Lower lobe of right lung (tissue), 2 donors: ENCODE measurements at regions not wholly inside any gene's neighbourhood (a gene's known extent, or its start where the extent isn't known, plus 50 kb on each side); places are given as distances from the start of the nearest gene placed in this dataset.

ENCODE experiments used
- ATAC-seq, 2 donors: fragments of 200-7000 bp; cut with Tn5 transposase; one replicate each; pipeline ENCODE4 v1.9.1; 2020 to 2022; ENCODE audit warnings: mild to moderate bottlenecking in 2 of 2, moderate library complexity in 2 of 2
- DNase-seq: peaks from one replicate; pipeline ENCODE4 v3.0.0-alpha.2; 2020
- H3K27ac ChIP-seq: fragments of 200-600 bp; one replicate; pipeline ENCODE4 v1.8.0; 2022
- H3K27me3 ChIP-seq: fragments of 200-600 bp; one replicate; pipeline ENCODE4 v1.8.0; 2022; ENCODE audit warnings: low read depth
- H3K36me3 ChIP-seq: fragments of 200-600 bp; one replicate; pipeline ENCODE4 v1.8.0; 2022; ENCODE audit warnings: mild to moderate bottlenecking
- H3K4me1 ChIP-seq: fragments of 200-600 bp; one replicate; pipeline ENCODE4 v1.8.0; 2022
- H3K4me3 ChIP-seq: fragments of 200-600 bp; one replicate; pipeline ENCODE4 v1.8.0; 2022; ENCODE audit warnings: mild to moderate bottlenecking
- H3K9me3 ChIP-seq: fragments of 200-600 bp; one replicate; pipeline ENCODE4 v1.8.0; 2022
- CTCF ChIP-seq: fragments of 200-600 bp; IDR thresholded peaks from one replicate; pipeline ENCODE4 v1.8.0; 2022; ENCODE audit warnings: antibody characterized with exemption, mild to moderate bottlenecking
- intact Hi-C: fragments of 100-400 bp; cut with DNase I; formaldehyde crosslinking; loops from one replicate; pipeline ENCODE4 v1.11.0; 2022
- donor health status: DM: no; HTN: yes; CAD: no; lungs with severe emphysema.

DNA sequence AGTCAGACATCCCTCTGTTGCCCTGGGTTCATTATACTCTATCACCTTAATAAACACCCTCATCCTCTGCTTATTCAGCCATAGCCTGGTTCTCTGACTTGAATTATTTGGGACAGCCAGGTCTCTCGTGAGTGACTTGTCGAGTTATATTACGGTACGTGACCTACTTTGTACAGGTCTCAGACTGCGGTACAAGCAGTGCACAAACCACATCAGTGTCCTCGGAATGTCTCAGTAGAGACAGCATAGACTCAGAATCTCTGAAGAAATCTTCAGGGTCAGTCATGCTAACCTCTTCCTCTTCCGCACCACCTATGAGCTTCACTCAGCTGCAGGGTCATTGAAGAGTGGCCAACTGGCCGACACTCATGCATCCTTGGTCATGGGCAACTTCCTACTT lies 860.8 kb downstream of the BCL11B start:
- intact Hi-C loops: no loop called here
- Histone ChIP-seq H3K9me3 (no peaks in the 10 kb centered on the region), H3K4me3 (no peak overlapping the region), H3K4me1 (no peaks in the 10 kb centered on the region), H3K27me3 (no peaks in the 10 kb centered on the region), H3K36me3 (no peaks in the 10 kb centered on the region), H3K27ac (no peak overlapping the region)
- no peak for TF ChIP-seq CTCF
- ATAC-seq (no peak), DNase-seq (no peak)

DNA sequence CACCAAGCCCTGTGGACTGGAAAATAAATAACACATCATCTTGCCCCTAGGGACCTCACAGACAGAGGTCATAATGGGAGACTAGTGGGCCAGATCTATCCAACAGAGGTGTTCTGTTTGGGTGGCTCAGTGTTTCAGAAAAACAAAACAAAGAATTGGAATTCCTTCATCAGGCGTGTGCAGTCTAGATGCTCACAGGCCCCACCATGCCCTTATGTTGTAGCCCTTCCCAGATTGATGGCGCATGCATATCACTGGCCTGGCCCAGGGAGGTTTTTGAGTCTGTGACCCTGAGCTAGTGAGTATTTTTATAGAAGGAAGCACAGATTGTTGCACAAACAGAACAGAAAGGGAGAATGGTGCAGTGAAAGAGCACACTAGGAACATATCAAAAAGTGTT lies 859.6 kb downstream of the BCL11B start:
- DNase-seq (no peak), ATAC-seq (no peak)
- Histone ChIP-seq H3K4me3 (no peak overlapping the region), H3K9me3 (no peaks in the 10 kb centered on the region), H3K27ac (no peak overlapping the region), H3K27me3 (no peaks in the 10 kb centered on the region), H3K36me3 (no peaks in the 10 kb centered on the region), H3K4me1 (no peaks in the 10 kb centered on the region)
- TF ChIP-seq CTCF: no peak
- intact Hi-C loops: no loop called here

- H3K27me3 ChIP-seq: no peaks in the 10 kb centered on the region
- no peak for TF ChIP-seq CTCF
- ATAC-seq: no peak
- no peak for DNase-seq
- no peaks in the 10 kb centered on the region for H3K4me1 ChIP-seq
- H3K36me3 ChIP-seq: no peaks in the 10 kb centered on the region
- no peak overlapping the region for H3K27ac ChIP-seq
- intact Hi-C loops: no loop called here
- no peak overlapping the region for H3K4me3 ChIP-seq
- H3K9me3 ChIP-seq: no peaks in the 10 kb centered on the region
Observed at GRCh38 chr14:98415766-98416165, 856.2 kb downstream of the BCL11B start.

- DNase-seq: no peak
- ATAC-seq: no peak
- no peak for TF ChIP-seq CTCF
- intact Hi-C loops: no loop called here
- no peaks in the 10 kb centered on the region for H3K4me1 ChIP-seq
- no peaks in the 10 kb centered on the region for H3K36me3 ChIP-seq
- H3K27ac ChIP-seq: no peak overlapping the region
- no peaks in the 10 kb centered on the region for H3K9me3 ChIP-seq
- H3K27me3 ChIP-seq: no peaks in the 10 kb centered on the region
- H3K4me3 ChIP-seq: no peak overlapping the region
Observed at GRCh38 chr14:98417001-98417400, 855.0 kb downstream of the BCL11B start.

GRCh38 chr14:98428483-98428994 lies 843.5 kb downstream of the BCL11B start:
- intact Hi-C loops: no loop called here
- H3K36me3 ChIP-seq: no peaks in the 10 kb centered on the region
- no peak for TF ChIP-seq CTCF

GRCh38 chr14:98433436-98433835 lies 838.6 kb downstream of the BCL11B start:
- ATAC-seq (no peak), DNase-seq (no peak)
- Histone ChIP-seq H3K9me3 (no peaks in the 10 kb centered on the region), H3K4me3 (no peak overlapping the region), H3K27ac (no peak overlapping the region), H3K4me1 (no peaks in the 10 kb centered on the region), H3K27me3 (no peaks in the 10 kb centered on the region), H3K36me3 (no peaks in the 10 kb centered on the region)
- no peak for TF ChIP-seq CTCF
- intact Hi-C loops: no loop called here

More at GRCh38 chr14:98428483-98428994, 843.5 kb downstream of the BCL11B start:
- DNase-seq (no peak), ATAC-seq (no peak)
- Histone ChIP-seq H3K27ac (no peak overlapping the region), H3K4me1 (no peaks in the 10 kb centered on the region), H3K4me3 (no peak overlapping the region), H3K9me3 (no peaks in the 10 kb centered on the region), H3K27me3 (no peaks in the 10 kb centered on the region)
